OCI-LY7 (cell line): ENCODE measurements at regions not wholly inside any gene's neighbourhood (a gene's known extent, or its start where the extent isn't known, plus 50 kb on each side); places are given as distances from the start of the nearest gene placed in this dataset.

ENCODE experiments used
- BruUV-seq: library from RNA; stranded (reverse); fragments of 400-500 nt; replicated peaks from 2 replicates; lab custom pipeline; 2021; lab: Mats Ljungman, UMichigan
- CTCF ChIA-PET: fragments of 300-600 bp; sonication (Branson Sonifier 250); formaldehyde crosslinking; loops from one replicate; lab custom pipeline; 2022; ENCODE audit warnings: antibody characterized with exemption; ENCODE audit not compliant: unreplicated experiment; lab: Charles Lee
- POLR2A ChIA-PET: fragments of 300-600 bp; sonication (Branson Sonifier 250); formaldehyde crosslinking; loops from one replicate; lab custom pipeline; 2022; ENCODE audit warnings: antibody characterized with exemption; lab: Charles Lee
- DNase-seq: peaks from one replicate; pipeline ENCODE4 v3.0.0-alpha.2; 2015; ENCODE audit warnings: low spot score
- H2AFZ ChIP-seq: fragments of 200-600 bp; sonication (generic), shearing (Covaris generic); 2 replicates; pipeline ENCODE4 v1.6.1; 2014; ENCODE audit warnings: mild to moderate bottlenecking, antibody characterized with exemption, low read length, moderate library complexity
- H3K27ac ChIP-seq: fragments of 200-600 bp; sonication (generic); 2 replicates; pipeline ENCODE4 v1.5.1; 2014; ENCODE audit warnings: mixed run types, low read depth, mild to moderate bottlenecking, moderate library complexity, low read length, inconsistent platforms; ENCODE audit not compliant: poor library complexity, severe bottlenecking
- H3K36me3 ChIP-seq: fragments of 200-600 bp; sonication (generic); 2 replicates; pipeline ENCODE4 v1.6.1; 2014; ENCODE audit warnings: mild to moderate bottlenecking, antibody characterized with exemption, low read length, moderate library complexity, mixed read lengths; ENCODE audit not compliant: insufficient read depth
- H3K4me1 ChIP-seq: fragments of 200-600 bp; sonication (generic); 2 replicates; pipeline ENCODE4 v1.5.1; 2014; ENCODE audit warnings: mild to moderate bottlenecking, low read length; ENCODE audit not compliant: insufficient read depth, poor library complexity, severe bottlenecking
- H3K4me2 ChIP-seq: fragments of 200-600 bp; sonication (generic); 2 replicates; pipeline ENCODE4 v1.6.1; 2014; ENCODE audit warnings: mild to moderate bottlenecking, low read length
- H3K4me3 ChIP-seq: fragments of 200-600 bp; sonication (generic); 2 replicates; pipeline ENCODE4 v1.5.1; 2014; ENCODE audit warnings: mild to moderate bottlenecking, low read depth, low read length; ENCODE audit not compliant: poor library complexity, severe bottlenecking
- H3K79me2 ChIP-seq: fragments of 200-600 bp; sonication (generic); 2 replicates; pipeline ENCODE4 v1.6.1; 2016; ENCODE audit warnings: low read depth, mild to moderate bottlenecking, low read length, moderate library complexity, mixed read lengths; ENCODE audit not compliant: insufficient read depth
- H3K9me2 ChIP-seq: fragments of 200-600 bp; sonication (generic); 2 replicates; pipeline ENCODE4 v1.6.1; 2016; ENCODE audit warnings: mild to moderate bottlenecking, low read length, mixed read lengths; ENCODE audit not compliant: insufficient read depth
- H3K9me3 ChIP-seq: fragments of 200-600 bp; sonication (generic); 2 replicates; pipeline ENCODE4 v1.6.1; 2014; ENCODE audit warnings: mild to moderate bottlenecking, mixed run types, low read length, mixed read lengths
- H4K20me1 ChIP-seq: fragments of 200-600 bp; sonication (generic); 2 replicates; pipeline ENCODE4 v1.6.1; 2014; ENCODE audit warnings: mild to moderate bottlenecking, antibody characterized with exemption, low read length, moderate library complexity, mixed read lengths; ENCODE audit not compliant: insufficient read depth
- EZH2phosphoT487 ChIP-seq: fragments of 200-600 bp; sonication (generic); IDR thresholded peaks from 2 replicates; pipeline ENCODE4 v1.6.1; 2018; ENCODE audit warnings: low read depth, borderline replicate concordance, mild to moderate bottlenecking, mixed run types, antibody characterized with exemption, low read length, moderate library complexity, mixed read lengths
- intact Hi-C: fragments of 100-400 bp; cut with micrococcal nuclease; formaldehyde crosslinking; loops from one replicate; pipeline ENCODE4 v1.10.0; 2022; ENCODE audit not compliant: unreplicated experiment
- TF ChIP-seq, protein P1 (sequence below): fragments of 200-600 bp; sonication (generic); conservative IDR thresholded peaks from 2 replicates; pipeline ENCODE4 v1.5.1; 2014; ENCODE audit warnings: mild to moderate bottlenecking, antibody characterized with exemption, low read length, moderate library complexity, mixed read lengths

DNA sequence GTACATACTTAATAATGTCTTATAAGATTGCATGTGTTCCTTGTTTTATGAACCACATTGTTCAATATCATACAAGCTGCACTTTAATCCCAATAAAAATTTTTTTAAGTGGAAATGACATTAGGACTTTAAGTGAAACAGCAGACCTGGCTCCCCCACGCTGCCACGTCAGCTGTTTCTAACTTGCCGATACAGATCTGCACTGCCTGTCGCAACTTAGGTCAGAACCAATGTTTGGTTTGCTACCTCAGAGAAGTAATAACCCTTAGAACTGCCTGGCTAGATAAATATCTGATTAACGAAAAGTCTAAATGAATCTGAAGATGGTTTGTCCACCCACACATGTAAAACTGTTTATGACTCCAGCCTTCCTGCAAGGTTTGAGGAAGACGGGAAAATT, 327.5 kb upstream of the DACH1 start:
- Histone ChIP-seq H3K9me3 (no peaks in the 10 kb centered on the region), H3K4me3 (no peak overlapping the region), H3K9me2 (no peaks in the 10 kb centered on the region), H3K27ac (no peak overlapping the region), H3K36me3 (no peaks in the 10 kb centered on the region), H2AFZ (no peak overlapping the region), H3K4me1 (no peaks in the 10 kb centered on the region), H3K4me2 (no peak overlapping the region), H3K79me2 (no peaks in the 10 kb centered on the region), H4K20me1 (no peaks in the 10 kb centered on the region)
- ChIA-PET CTCF (no interaction called here), POLR2A (no interaction called here)
- TF ChIP-seq, protein P1, sequence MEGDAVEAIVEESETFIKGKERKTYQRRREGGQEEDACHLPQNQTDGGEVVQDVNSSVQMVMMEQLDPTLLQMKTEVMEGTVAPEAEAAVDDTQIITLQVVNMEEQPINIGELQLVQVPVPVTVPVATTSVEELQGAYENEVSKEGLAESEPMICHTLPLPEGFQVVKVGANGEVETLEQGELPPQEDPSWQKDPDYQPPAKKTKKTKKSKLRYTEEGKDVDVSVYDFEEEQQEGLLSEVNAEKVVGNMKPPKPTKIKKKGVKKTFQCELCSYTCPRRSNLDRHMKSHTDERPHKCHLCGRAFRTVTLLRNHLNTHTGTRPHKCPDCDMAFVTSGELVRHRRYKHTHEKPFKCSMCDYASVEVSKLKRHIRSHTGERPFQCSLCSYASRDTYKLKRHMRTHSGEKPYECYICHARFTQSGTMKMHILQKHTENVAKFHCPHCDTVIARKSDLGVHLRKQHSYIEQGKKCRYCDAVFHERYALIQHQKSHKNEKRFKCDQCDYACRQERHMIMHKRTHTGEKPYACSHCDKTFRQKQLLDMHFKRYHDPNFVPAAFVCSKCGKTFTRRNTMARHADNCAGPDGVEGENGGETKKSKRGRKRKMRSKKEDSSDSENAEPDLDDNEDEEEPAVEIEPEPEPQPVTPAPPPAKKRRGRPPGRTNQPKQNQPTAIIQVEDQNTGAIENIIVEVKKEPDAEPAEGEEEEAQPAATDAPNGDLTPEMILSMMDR: no peak
- TF ChIP-seq EZH2phosphoT487: no peak
- no TSS peak for BruUV-seq
- DNase-seq: no peak
- intact Hi-C loops: no loop called here

DNA sequence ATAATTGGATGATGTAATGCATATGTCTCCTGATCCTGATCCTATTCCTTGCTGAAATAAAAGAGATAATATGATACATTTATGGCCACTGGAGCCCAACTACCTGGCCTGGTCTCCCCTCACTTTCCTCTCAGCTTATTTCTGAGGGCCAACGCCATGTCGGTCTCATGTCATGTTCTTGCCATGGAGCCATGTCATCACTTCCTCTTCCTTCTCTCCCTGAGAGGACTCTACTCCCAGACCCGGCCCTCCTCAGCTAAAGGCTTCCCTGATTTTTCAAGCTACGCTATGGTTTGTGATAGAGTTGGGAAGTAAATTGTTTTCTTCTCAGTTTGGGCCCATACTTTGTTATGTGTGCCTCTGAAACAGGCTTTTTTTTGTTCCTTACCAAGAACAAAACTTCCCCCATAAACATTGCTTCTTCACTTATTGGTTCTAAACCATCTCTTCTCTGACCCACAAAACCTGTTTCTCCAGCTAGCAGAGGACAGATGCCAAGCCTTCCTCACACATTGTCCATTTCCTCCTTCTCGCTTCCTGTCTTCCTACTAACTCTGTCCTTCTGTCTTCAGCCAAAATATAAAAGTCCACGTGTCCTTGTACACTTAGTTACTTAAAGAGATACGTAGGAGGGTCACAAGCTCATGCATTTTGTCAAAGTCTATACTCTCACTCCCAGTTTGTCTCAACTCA, 319.9 kb upstream of the DACH1 start:
- DNase-seq: no peak
- TF ChIP-seq, protein P1: no peak
- TF ChIP-seq EZH2phosphoT487: no peak
- no peak overlapping the region for H3K4me2 ChIP-seq
- ChIA-PET POLR2A (no interaction called here), CTCF (no interaction called here)
- H3K79me2 ChIP-seq: no peaks in the 10 kb centered on the region
- H3K4me3 ChIP-seq: no peak overlapping the region
- BruUV-seq: no TSS peak
- H3K27ac ChIP-seq: no peak overlapping the region
- no peak overlapping the region for H2AFZ ChIP-seq
- no peaks in the 10 kb centered on the region for H3K9me3 ChIP-seq
- no peaks in the 10 kb centered on the region for H4K20me1 ChIP-seq
- H3K9me2 ChIP-seq: no peaks in the 10 kb centered on the region
- H3K36me3 ChIP-seq: no peaks in the 10 kb centered on the region
- intact Hi-C loops: no loop called here
- no peaks in the 10 kb centered on the region for H3K4me1 ChIP-seq

DNA sequence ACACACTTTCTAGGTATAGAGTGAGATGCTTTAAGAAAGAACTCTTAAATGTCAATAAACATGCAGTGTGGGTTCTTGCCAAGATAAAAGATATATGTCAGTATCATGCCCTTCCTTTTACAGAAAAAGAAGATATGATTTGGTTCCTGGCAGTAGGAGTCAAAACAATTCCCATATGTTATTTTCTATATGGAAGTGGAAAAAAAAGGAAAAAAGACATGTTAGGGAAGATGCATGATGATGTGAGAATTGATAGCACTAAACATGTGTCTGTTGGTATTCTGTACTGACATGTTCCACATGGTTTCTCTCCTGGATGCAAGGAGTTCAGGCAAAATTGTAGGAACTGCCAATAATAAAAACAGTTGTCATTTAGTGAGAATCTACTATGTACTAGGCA, 318.8 kb upstream of the DACH1 start:
- no peak for DNase-seq
- H3K9me3 ChIP-seq: no peaks in the 10 kb centered on the region
- ChIA-PET CTCF (no interaction called here), POLR2A (no interaction called here)
- H3K27ac ChIP-seq: no peak overlapping the region
- intact Hi-C loops: no loop called here
- TF ChIP-seq EZH2phosphoT487: no peak
- TF ChIP-seq, protein P1: no peak
- H3K79me2 ChIP-seq: no peaks in the 10 kb centered on the region
- H2AFZ ChIP-seq: no peak overlapping the region
- no peak overlapping the region for H3K4me2 ChIP-seq
- H4K20me1 ChIP-seq: no peaks in the 10 kb centered on the region
- BruUV-seq: no TSS peak
- no peak overlapping the region for H3K4me3 ChIP-seq
- no peaks in the 10 kb centered on the region for H3K4me1 ChIP-seq
- no peaks in the 10 kb centered on the region for H3K9me2 ChIP-seq
- H3K36me3 ChIP-seq: no peaks in the 10 kb centered on the region
